Trophoblast cell (in vitro differentiated cells and primary cell): ENCODE measurements at regions not wholly inside any gene's neighbourhood (a gene's known extent, or its start where the extent isn't known, plus 50 kb on each side); places are given as distances from the start of the nearest gene placed in this dataset.

Source experiments
- DNase-seq, 2 donors: peaks; one replicate each; pipeline ENCODE4 v3.0.0-alpha.2; 2016
- H2AFZ ChIP-seq: 2 replicates; pipeline ENCODE4 v1.6.1; 2013; ENCODE audit warnings: low read length, moderate library complexity, mild to moderate bottlenecking; ENCODE audit not compliant: insufficient read depth, poor library complexity
- H2AK5ac ChIP-seq: 2 replicates; pipeline ENCODE4 v1.6.1; 2013; ENCODE audit warnings: mild to moderate bottlenecking, low read length
- H2BK120ac ChIP-seq: 2 replicates; pipeline ENCODE4 v1.6.1; 2013; ENCODE audit warnings: low read length, mild to moderate bottlenecking, moderate library complexity; ENCODE audit not compliant: insufficient read depth, poor library complexity
- H2BK12ac ChIP-seq: 2 replicates; pipeline ENCODE4 v1.6.1; 2013; ENCODE audit warnings: mild to moderate bottlenecking, low read length, moderate library complexity
- H2BK5ac ChIP-seq: 2 replicates; pipeline ENCODE4 v1.6.1; 2013; ENCODE audit warnings: low read length, low read depth, moderate library complexity, mild to moderate bottlenecking; ENCODE audit not compliant: poor library complexity
- H3K14ac ChIP-seq: 2 replicates; pipeline ENCODE4 v1.6.1; 2013; ENCODE audit warnings: mild to moderate bottlenecking, low read length
- H3K18ac ChIP-seq: 2 replicates; pipeline ENCODE4 v1.6.1; 2013; ENCODE audit warnings: mild to moderate bottlenecking, low read length
- H3K23ac ChIP-seq: 2 replicates; pipeline ENCODE4 v1.6.1; 2013; ENCODE audit warnings: low read length
- H3K27ac ChIP-seq: 2 replicates; pipeline ENCODE4 v1.5.1; 2013; ENCODE audit warnings: low read depth, mild to moderate bottlenecking, inconsistent platforms, low read length, moderate library complexity
- H3K27me3 ChIP-seq: 2 replicates; pipeline ENCODE4 v1.6.1; 2013; ENCODE audit warnings: inconsistent platforms, mild to moderate bottlenecking, low read length, moderate library complexity; ENCODE audit not compliant: insufficient read depth
- H3K36me3 ChIP-seq, 2 experiments: 1 replicate in 1 of 2; 2 replicates in 1 of 2; pipeline ENCODE4 v1.6.1; 2013; ENCODE audit warnings: low read length in 2 of 2, mild to moderate bottlenecking in 2 of 2, moderate library complexity in 1 of 2; ENCODE audit not compliant: insufficient read depth in 2 of 2, control insufficient read depth in 1 of 2
- H3K4ac ChIP-seq: 2 replicates; pipeline ENCODE4 v1.6.1; 2013; ENCODE audit warnings: low read depth, mild to moderate bottlenecking, low read length, moderate library complexity
- H3K4me1 ChIP-seq, 2 experiments: 1 replicate in 1 of 2; 2 replicates in 1 of 2; pipeline ENCODE4 v1.6.1; 2013; ENCODE audit warnings: low read length in 2 of 2, mild to moderate bottlenecking in 2 of 2, moderate library complexity in 1 of 2; ENCODE audit not compliant: insufficient read depth in 2 of 2, control insufficient read depth in 1 of 2
- H3K4me2 ChIP-seq: 2 replicates; pipeline ENCODE4 v1.6.1; 2013; ENCODE audit warnings: inconsistent platforms, mild to moderate bottlenecking, low read length, moderate library complexity
- H3K4me3 ChIP-seq: 2 replicates; pipeline ENCODE4 v1.5.1; 2013; ENCODE audit warnings: mild to moderate bottlenecking, low read depth, low read length, inconsistent platforms
- H3K79me1 ChIP-seq: one replicate; pipeline ENCODE4 v1.6.1; 2013; ENCODE audit warnings: low read length
- H3K79me2 ChIP-seq: 2 replicates; pipeline ENCODE4 v1.6.1; 2013; ENCODE audit warnings: low read length, mild to moderate bottlenecking; ENCODE audit not compliant: control insufficient read depth, insufficient read depth, poor library complexity
- H3K9ac ChIP-seq: 2 replicates; pipeline ENCODE4 v1.6.1; 2013; ENCODE audit warnings: mild to moderate bottlenecking, low read length
- H3K9me3 ChIP-seq: 2 replicates; pipeline ENCODE4 v1.6.1; 2013; ENCODE audit warnings: low read depth, mild to moderate bottlenecking, control low read depth, inconsistent platforms, low read length; ENCODE audit not compliant: insufficient read depth
- H4K12ac ChIP-seq: 2 replicates; pipeline ENCODE4 v1.6.1; 2013; ENCODE audit warnings: low read depth, mild to moderate bottlenecking, low read length, moderate library complexity
- H4K8ac ChIP-seq: 2 replicates; pipeline ENCODE4 v1.6.1; 2013; ENCODE audit warnings: low read depth, mild to moderate bottlenecking, low read length, moderate library complexity
- H4K91ac ChIP-seq: one replicate; pipeline ENCODE4 v1.6.1; 2013; ENCODE audit warnings: low read depth, mild to moderate bottlenecking, low read length, moderate library complexity
- WGBS: extraction: QIAGEN DNeasy Blood & Tissue Kit; methylation state at CpG from one replicate; pipeline ENCODE4 v1.1.7; 2013; ENCODE audit warnings: missing lambda C conversion rate; ENCODE audit not compliant: insufficient read length, insufficient coverage; ENCODE audit errors: extremely low coverage; 5-methylcytosine and 5-hydroxymethylcytosine counted together

DNA sequence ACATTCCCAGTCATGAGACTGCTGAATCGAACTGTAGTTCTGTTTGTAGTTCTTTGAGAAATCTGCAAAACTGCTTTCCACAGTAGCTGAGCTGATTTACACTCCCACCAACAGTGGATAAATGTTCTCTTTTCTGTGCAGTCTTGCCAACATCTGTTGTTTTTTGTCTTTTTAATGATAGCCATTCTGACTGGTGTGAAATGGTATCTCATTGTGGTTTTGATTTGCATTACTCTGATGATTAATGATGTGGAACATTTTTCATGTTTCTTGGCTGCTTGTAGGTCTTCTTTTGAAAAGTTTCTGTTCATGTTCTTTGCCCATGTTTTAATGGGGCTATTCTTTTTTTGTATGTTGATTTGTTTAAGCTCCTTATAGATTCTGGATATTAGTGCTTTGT is 187.3 kb upstream of the TLE4 start:
- no peaks in the 10 kb centered on the region for H3K36me3 ChIP-seq
- H3K79me2 ChIP-seq, result no peaks in the 10 kb centered on the region
- no peak overlapping the region for H4K12ac ChIP-seq
- H3K4me3 ChIP-seq, result no peak overlapping the region
- H3K4me1 ChIP-seq, result peaks cover 0 to 3% of the 10 kb centered on the region in 2 experiments
- H3K9ac ChIP-seq, result no peak overlapping the region
- no peak overlapping the region for H2AFZ ChIP-seq
- no peak overlapping the region for H3K27ac ChIP-seq
- no peak overlapping the region for H2AK5ac ChIP-seq
- no peaks in the 10 kb centered on the region for H3K79me1 ChIP-seq
- H3K4me2 ChIP-seq, result no peak overlapping the region
- H4K8ac ChIP-seq, result no peak overlapping the region
- no peaks in the 10 kb centered on the region for H3K9me3 ChIP-seq
- H3K18ac ChIP-seq, result no peak overlapping the region
- WGBS, result no CpG with 5 or more reads among the region's 1 CpG
- DNase-seq, result no peak
- no peak overlapping the region for H3K14ac ChIP-seq
- H2BK12ac ChIP-seq, result no peak overlapping the region
- no peak overlapping the region for H3K23ac ChIP-seq
- no peaks in the 10 kb centered on the region for H3K27me3 ChIP-seq
- no peak overlapping the region for H2BK5ac ChIP-seq
- H3K4ac ChIP-seq, result no peak overlapping the region
- H4K91ac ChIP-seq, result no peak overlapping the region
- H2BK120ac ChIP-seq, result no peak overlapping the region

DNA sequence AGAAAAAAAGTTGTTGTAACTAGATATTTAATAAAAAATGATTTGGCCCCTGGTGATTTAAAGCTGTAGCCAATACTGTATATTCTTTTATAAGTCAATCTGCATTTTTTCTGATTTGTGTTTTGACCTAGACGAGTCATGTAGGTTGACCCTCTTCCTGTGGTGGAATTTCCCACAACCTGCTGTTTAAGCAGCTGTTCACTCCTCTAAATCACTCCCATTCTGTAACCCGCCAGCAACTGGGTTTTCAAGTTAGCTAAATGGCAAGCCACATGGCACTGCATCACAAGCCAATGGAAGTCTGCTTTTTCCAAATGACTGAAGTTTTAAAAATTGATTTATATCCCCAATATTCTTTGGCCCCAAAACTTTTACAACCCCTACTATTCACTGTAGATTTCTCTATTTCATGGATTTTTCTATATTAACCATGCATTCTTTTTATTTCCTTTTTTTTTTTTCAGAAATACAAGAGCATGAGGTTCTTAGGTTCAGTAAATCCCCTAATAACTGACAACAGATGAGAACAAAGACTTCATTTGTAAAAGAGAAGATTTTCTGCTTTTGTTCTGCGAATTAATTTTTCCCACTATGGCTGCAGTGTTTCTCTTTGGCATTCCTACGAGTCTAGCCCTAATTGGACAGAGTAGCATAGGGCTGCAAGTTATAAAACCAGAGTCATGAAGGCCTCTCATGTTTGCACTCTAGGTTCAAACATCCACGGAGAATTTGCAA is 184.5 kb upstream of the TLE4 start:
- no peak overlapping the region for H2BK120ac ChIP-seq
- H4K91ac ChIP-seq, result no peak overlapping the region
- H3K4ac ChIP-seq, result no peak overlapping the region
- no CpG with 5 or more reads among the region's 5 CpGs for WGBS
- H3K18ac ChIP-seq, result no peak overlapping the region
- no peaks in the 10 kb centered on the region for H3K36me3 ChIP-seq
- no peak for DNase-seq
- no peak overlapping the region for H2BK12ac ChIP-seq
- no peak overlapping the region for H2AFZ ChIP-seq
- H3K23ac ChIP-seq, result no peak overlapping the region
- H3K4me3 ChIP-seq, result no peak overlapping the region
- no peaks in the 10 kb centered on the region for H3K9me3 ChIP-seq
- H2AK5ac ChIP-seq, result no peak overlapping the region
- no peak overlapping the region for H4K12ac ChIP-seq
- H3K14ac ChIP-seq, result no peak overlapping the region
- no peaks in the 10 kb centered on the region for H3K79me2 ChIP-seq
- H3K4me1 ChIP-seq, result peaks cover 0 to 2% of the 10 kb centered on the region in 2 experiments
- no peak overlapping the region for H3K4me2 ChIP-seq
- H3K79me1 ChIP-seq, result no peaks in the 10 kb centered on the region
- H3K27ac ChIP-seq, result no peak overlapping the region
- no peaks in the 10 kb centered on the region for H3K27me3 ChIP-seq
- no peak overlapping the region for H2BK5ac ChIP-seq
- no peak overlapping the region for H4K8ac ChIP-seq
- H3K9ac ChIP-seq, result no peak overlapping the region

DNA sequence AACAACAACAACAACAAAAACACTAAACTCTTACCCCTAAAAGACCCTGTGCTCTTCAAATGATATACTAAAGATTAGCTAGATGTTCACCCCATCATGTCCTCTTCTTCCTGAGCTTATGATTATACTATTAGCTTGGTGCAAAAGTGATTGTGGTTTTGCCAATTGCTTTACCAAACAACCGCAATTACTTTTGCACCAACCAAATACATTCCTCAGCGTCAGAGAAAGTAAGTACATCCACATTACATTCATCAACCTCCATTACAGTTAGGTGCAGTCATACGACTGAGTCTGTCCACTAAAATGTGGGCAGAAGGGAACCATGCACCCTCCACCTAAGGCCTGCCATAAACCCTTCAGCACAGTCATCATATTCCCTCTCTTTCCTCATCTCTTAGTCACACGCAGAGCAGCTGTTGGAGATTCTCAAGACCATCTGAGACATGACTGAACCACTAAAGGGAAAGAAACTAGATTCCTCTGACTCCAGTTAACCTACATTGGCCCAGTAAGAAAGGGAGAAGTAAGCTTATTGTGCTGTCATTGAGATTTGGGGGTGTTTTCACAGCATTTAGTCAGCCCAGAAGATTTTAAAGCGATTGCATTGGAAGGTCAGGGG is 181.6 kb upstream of the TLE4 start:
- H2AFZ ChIP-seq, result no peak overlapping the region
- no peak for DNase-seq
- no peaks in the 10 kb centered on the region for H3K79me2 ChIP-seq
- no peak overlapping the region for H3K9ac ChIP-seq
- no peak overlapping the region for H4K8ac ChIP-seq
- H3K27me3 ChIP-seq, result no peaks in the 10 kb centered on the region
- no peak overlapping the region for H3K14ac ChIP-seq
- no peak overlapping the region for H3K18ac ChIP-seq
- no peak overlapping the region for H3K4me2 ChIP-seq
- H3K79me1 ChIP-seq, result no peaks in the 10 kb centered on the region
- no peaks in the 10 kb centered on the region for H3K36me3 ChIP-seq
- H3K4me3 ChIP-seq, result no peak overlapping the region
- H4K91ac ChIP-seq, result no peak overlapping the region
- no peak overlapping the region for H3K4ac ChIP-seq
- H3K9me3 ChIP-seq, result no peaks in the 10 kb centered on the region
- no peaks in the 10 kb centered on the region for H3K4me1 ChIP-seq
- H4K12ac ChIP-seq, result no peak overlapping the region
- H2BK120ac ChIP-seq, result no peak overlapping the region
- no CpG with 5 or more reads among the region's 5 CpGs for WGBS
- no peak overlapping the region for H3K23ac ChIP-seq
- no peak overlapping the region for H2BK12ac ChIP-seq
- no peak overlapping the region for H3K27ac ChIP-seq
- no peak overlapping the region for H2AK5ac ChIP-seq
- H2BK5ac ChIP-seq, result no peak overlapping the region

DNA sequence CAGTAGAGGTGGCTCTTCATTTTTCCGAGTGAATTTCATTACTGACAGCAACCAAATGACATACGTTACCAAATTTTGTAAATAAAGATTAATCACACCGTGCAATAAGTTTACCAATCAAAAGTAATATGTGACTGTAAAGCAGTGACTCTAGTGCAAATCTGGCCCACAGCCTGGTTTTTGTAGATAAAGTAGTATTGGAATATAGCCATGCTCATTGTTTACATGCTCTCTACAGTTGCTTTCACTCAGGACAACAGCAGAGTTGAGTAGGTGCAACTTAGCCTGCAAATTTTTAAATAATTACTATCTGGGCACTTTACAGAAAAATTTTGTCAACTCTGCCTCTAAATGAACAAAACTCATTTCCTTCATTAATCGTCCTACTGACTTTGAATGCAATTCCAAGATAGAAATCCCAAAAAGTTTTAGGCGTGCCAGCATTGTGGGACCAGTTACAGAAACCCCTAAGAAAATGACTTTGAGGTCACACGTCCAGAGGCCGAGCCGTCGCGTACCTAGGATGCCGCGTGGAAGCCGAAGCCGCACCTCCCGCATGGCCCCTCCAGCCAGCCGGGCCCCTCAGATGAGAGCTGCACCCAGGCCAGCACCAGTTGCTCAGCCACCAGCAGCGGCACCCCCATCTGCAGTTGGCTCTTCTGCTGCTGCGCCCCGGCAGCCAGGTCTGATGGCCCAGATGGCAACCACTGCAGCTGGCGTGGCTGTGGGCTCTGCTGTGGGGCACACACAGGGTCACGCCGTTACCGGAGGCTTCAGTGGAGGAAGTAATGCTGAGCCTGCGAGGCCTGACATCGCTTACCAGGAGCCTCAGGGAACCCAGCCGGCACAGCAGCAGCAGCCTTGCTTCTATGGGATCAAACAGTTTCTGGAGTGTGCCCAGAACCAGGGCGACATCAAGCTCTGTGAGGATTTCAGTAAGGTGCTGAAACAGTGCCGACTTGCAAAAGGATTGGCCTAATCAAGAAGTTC is 180.7 kb upstream of the TLE4 start:
- DNase-seq, result no peak
- Histone ChIP-seq H3K18ac (no peak overlapping the region), H3K4me3 (no peak overlapping the region), H3K9me3 (no peaks in the 10 kb centered on the region), H2AFZ (no peak overlapping the region), H2BK120ac (no peak overlapping the region), H3K4me1 (no peaks in the 10 kb centered on the region), H3K9ac (no peak overlapping the region), H3K27me3 (no peaks in the 10 kb centered on the region), H4K8ac (no peak overlapping the region), H3K27ac (no peak overlapping the region), H3K4me2 (no peak overlapping the region), H2BK5ac (no peak overlapping the region), H3K79me2 (no peaks in the 10 kb centered on the region), H4K12ac (no peak overlapping the region), H3K4ac (no peak overlapping the region), H2AK5ac (no peak overlapping the region), H3K14ac (no peak overlapping the region), H4K91ac (no peak overlapping the region), H2BK12ac (no peak overlapping the region), H3K79me1 (no peaks in the 10 kb centered on the region), H3K36me3 (no peaks in the 10 kb centered on the region), H3K23ac (no peak overlapping the region)
- no CpG with 5 or more reads among the region's 28 CpGs for WGBS
